Suppressor macrophage (primary cell): ENCODE measurements at regions not wholly inside any gene's neighbourhood (a gene's known extent, or its start where the extent isn't known, plus 50 kb on each side); places are given as distances from the start of the nearest gene placed in this dataset.

ENCODE experiments used
- DNase-seq, 4 experiments: peaks; one replicate each; pipeline ENCODE4 v3.0.0-alpha.2; 2020 to 2022

DNA sequence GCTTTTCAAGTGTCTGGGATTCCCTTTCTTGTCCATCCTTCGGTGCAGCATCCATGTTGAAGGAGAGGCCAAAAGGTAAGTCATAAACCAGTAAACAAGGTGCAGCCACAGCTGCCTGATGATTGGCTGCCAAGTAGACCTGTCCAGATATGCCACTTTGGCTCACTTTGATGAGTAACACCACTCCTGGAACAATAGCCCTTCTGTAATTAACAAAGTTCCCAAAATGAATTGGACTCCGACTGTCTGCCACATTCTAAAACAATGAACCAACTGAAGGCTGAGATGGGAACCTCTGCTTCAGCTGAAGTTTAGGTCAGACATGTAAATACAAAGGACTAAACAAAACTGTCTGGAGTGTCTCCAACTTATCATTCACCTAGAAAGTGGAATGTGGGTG, 82.2 kb upstream of the LGALSL start:
- DNase-seq: no peak

- DNase-seq: no peak
Measured at GRCh38 chr2:64374686-64375085, 79.3 kb upstream of the LGALSL start.

DNA sequence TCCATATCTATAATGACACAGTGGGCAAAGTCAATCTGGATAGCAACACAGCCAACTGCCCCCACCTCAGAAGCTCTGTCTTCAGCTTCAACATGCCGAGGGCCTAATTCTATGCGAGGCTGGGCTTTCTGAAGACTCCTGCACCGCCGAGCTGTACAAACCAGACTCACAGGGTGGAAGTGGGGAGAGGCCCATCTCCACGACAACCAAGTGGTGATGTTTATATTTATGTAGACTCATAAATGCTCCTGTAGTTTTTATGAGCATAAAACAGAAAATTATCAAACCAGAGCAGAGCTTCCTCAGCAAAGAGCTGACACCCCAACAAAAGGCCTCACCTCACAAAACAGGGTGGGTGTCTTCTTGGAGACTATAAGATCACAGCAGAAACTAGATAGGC, 77.0 kb upstream of the LGALSL start:
- DNase-seq: no peak

DNA sequence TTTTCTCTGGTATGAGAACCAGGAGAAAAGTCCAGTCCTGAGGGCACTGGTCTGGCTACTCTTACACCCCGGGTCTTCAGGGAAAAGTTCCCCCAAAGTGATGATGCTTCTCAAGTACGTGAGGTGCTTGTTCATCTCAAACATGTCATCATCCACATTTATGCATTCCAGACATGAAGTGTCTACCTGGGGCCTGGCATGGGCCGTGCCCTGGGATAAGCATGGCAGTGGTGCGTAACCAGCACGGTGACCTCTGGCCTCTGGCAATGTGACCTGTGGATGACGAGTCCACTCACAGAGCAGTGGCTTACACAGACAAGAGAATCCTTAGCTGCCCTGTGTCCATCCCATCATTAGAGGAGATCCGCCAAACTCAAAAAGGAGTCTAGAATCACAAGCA, 74.8 kb upstream of the LGALSL start:
- no peak for DNase-seq

DNA sequence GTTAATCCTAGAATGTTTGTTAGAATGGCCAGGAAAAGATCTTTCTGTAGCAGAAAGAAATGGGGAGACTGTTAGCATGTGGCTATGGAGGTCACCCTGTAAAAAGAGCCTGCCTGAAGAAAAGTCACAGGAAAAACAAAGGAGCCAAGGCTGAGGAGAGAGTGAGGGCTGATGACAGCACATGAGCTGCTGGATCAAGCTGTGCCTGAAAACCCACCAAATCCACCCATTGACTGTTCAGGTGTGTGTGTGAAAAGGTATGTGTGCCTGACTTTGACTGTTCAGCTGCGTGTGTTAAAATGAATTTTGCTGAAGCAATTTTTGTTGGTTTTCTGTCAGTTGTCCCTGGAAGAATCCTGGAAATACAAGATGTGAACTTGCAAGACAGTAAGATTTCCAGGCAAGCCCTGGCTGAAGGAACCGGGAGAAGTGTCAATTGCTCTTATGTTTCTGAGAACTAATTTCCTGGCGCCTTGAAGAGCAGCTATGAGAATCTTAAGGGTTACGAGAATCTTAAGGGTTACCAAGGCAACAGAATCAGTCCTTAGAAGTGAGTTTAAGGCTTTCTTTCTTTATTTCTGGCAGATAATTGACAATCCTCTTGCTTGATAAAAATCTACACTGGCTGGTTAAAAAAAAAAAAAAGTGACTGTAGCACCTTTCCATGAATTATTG, 73.0 kb upstream of the LGALSL start:
- DNase-seq: no peak

GRCh38 chr2:64383016-64383591, 70.9 kb upstream of the LGALSL start:
- peak; percentile 62 to 83 (median 78) for DNase-seq

DNA sequence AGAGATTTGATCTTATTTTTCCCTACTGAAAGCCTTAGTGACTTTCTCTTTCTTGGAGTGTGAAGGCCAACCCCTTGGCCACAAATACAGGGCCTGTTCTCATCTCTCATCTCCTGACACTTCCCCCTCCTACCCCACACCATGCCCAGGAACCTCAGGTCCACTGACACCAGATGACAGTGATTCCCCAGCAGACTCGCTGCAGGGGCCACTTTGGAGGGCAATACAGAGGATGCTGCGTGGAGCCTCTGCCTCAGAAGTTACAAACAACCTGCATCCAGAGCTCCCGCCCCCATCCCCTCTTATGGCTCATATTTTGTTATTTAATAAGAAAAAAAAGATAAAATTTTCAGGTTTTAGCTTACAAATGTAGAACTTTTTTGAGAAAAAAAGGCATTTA, 70.1 kb upstream of the LGALSL start:
- no peak for DNase-seq

GRCh38 chr2:64386676-64387075, 67.3 kb upstream of the LGALSL start:
- DNase-seq: no peak

DNA sequence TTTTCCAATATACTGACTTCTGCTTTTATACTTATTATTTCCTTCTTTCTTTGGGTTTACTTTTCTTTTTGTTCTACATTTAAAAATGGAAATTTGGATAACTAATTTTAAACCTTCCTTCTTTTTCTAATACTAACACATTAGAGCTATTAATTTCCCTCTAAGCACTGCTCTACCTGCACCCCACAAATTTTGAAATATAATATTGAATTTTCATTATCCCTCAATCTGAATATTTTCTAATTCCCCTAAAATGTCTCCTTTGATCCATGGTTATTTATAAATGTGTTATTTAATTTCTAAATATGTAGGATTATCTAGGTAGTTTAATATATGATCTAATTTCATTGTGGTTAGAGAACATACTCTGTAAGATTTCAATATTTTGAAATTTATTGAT, 63.4 kb upstream of the LGALSL start:
- DNase-seq: no peak

- DNase-seq: peak; percentile 73 to 95 (median 84)
Measured at GRCh38 chr2:64391424-64391823, 62.5 kb upstream of the LGALSL start.

DNA sequence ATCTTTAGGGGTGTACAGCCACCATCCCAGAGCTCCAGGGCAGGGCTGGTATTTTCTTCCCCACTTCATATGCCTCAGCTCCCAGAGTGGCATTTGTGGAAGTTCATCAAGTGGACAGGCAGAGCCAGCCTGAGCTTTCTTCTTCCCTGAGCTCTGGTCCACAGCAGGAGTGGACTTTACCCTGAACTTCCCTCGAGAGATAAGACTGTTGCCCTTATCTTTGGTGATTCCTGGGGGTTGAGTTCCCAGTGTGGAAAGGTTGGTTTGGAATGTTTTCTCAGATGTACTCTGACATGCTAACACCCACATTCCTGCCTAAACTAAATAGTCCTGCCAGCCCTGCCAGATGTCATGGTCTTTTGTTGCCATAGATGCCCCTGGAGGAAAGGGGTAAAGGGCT, 62.0 kb upstream of the LGALSL start:
- peak in 2 of 4 experiments; percentile 32 to 48 for DNase-seq

DNA sequence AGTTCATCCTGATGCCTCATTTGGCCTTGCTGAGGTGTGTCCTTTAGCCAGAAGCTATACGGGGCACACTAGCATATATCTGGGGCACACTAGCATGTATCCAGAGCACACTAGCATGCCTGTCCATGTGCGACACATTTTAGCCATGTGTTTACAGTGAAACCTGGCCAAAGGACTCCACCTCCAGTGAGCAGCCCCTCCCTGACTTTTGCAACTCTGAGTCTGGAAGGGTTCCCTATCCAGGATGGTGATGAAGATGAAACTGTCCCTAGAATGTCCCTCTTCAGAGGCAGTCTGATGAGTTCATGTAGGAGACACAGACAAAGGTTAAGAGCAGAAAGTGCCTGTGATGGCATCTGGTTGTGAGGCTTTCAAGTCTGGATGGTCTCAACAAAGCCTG, 61.4 kb upstream of the LGALSL start:
- DNase-seq: no peak

DNA sequence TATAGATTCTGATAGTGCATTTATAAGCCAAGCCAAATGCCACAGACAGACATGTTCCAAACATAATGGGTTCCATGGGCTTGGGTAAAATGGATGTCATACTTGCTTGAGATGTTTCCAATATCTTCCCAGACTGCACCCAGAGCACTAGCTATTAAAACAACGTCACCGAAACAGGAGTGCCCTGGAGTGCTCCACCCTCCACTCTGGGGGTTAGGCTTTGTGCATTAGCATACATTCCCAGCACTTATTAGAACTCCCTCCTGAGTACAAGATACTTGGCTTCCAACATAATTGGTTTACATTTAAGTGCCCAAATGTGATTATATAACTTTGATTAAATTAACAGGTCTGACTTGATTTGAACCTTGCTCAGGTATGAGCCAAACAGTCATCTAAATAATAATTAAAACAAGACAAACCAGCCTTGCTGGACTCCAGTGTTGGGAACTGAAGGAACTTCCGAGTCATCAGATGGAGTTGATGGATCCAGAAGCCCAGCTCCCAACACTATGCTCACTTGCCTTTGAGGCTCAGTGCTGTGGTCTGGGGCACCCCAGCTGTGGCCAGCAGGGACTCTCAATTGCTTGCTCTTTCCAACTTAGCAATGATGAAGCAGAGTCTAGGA, 60.5 kb upstream of the LGALSL start:
- no peak for DNase-seq

DNA sequence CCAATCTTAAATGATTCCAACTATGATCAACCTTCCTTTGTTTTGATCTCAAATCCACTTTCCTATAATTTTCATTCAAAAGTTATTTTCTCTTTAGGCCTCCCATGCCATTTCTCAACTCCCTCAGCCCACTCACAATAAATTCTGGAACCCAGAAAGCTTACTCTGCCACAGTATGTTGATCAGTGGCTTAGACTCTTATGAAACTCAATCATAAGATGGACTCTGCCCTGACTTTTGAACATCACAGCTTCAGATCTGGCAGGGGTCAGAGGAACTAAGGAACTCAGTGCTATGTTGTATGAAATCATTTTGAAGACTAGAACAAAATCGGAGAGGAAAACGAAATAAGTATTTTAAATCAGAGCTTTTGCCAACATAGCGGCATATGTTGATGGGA, 59.8 kb upstream of the LGALSL start:
- DNase-seq: peak; percentile 46 to 80 (median 74)

GRCh38 chr2:64396001-64396400, 58.0 kb upstream of the LGALSL start:
- no peak for DNase-seq

- DNase-seq: no peak
Measured at GRCh38 chr2:64396551-64396950, 57.4 kb upstream of the LGALSL start.

GRCh38 chr2:64398516-64399129, 55.3 kb upstream of the LGALSL start:
- DNase-seq: peak in 3 of 4 experiments; percentile 23 to 40 (median 38)

- DNase-seq: no peak
Measured at GRCh38 chr2:64399521-64399920, 54.4 kb upstream of the LGALSL start.

DNA sequence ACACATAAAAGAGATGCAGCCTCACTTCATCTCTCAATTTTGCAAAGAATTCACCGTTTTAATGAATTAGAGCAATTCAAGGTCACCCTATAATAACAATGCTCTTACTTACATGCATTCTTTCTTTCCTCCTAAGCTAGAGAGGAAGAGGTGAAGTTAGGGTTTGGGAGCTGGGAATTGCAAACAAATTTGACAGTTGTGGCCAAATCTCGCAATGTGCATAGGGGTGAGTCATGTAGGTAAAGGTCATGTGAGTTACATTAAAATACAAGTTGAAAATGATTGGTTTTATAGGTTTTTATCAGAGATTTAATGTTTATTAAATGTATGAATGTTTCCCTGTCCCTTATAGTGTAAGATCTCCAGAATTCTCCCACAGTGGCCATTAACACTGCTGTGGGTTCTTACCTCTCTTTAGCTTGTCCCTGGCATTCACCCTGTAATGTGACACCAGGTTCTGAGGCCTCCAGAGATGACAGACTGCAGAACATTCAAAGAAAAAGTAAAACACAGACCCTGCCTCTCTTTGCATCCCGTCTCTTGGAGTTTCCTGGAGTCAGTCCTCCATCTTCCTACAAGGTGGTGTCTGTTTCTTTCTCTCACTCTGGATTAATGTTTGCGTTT, 53.7 kb upstream of the LGALSL start:
- no peak for DNase-seq

- DNase-seq: no peak
Measured at GRCh38 chr2:64400733-64401528, 53.0 kb upstream of the LGALSL start.

DNA sequence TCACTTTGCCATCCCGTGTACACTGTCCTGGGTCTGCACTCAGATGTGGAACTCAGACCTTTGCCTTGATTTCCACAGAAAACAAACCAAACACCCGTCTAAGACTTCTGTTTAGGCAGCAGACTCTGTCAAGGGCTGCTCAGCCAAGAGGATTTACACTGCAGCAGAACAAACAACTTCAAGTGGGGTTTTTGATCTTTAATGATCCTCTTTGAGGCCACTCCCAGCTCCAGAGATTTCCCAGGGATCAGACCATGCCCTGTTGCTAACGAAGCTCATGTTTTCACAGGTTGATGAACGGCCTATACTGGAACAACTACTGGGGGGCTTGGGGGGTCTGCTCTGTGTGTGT, 52.5 kb upstream of the LGALSL start:
- DNase-seq: no peak

DNA sequence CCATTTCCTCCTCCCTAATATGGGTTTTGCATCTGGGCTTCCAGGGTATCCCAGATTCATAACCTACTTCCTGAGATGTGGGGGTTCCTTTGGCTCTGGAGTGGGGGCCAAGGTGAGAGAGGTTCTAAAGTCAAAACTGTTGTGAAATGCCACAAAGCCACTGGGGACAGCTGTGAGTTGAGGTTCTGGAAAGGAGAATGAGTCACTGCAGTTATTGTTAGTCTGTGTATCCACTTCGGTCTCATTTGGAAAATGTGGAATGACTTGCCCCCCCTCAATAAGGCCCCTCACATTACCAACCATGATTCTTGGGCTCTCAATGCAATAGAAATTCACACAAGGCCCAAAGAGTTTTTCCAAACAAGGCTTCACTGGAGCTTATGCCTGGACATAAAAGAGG, 51.1 kb upstream of the LGALSL start:
- no peak for DNase-seq

- DNase-seq: no peak
Measured at GRCh38 chr2:64403426-64403825, 50.5 kb upstream of the LGALSL start.
